ENCODE measurements at regions not wholly inside any gene's neighbourhood (a gene's known extent, or its start where the extent isn't known, plus 50 kb on each side); places are given as distances from the start of the nearest gene placed in this dataset.

- H3K4me2 ChIP-seq (ENCODE audit: insufficient read depth, low read length): peak overlapping the region; percentile 74
- ChIA-PET POLR2A (interaction anchor here (2.6 kb wide), 1 partner anchor 17 kb away, joined by 8 read pairs; no protein-coding TSS in a partner anchor), CTCF (ENCODE audit: low intra/inter-chr PET ratio) (no interaction called here)
- intact Hi-C loops (cut with micrococcal nuclease) (no loop called here), in situ Hi-C loops (cut with MboI) (no loop called here)
- no peaks in the 10 kb centered on the region for H3K9me1 ChIP-seq (ENCODE audit: control insufficient read depth, insufficient read depth, low read length)
- no peaks in the 10 kb centered on the region for H3K9me3 ChIP-seq (replicated peaks; ENCODE audit: control insufficient read depth, insufficient read depth, low read depth, low read length)
- peak; percentile 13 to 74 (median 37) for DNase-seq (ENCODE audit: extremely low read depth in 1 of 4, low spot score in 3 of 4)
- no peaks in the 10 kb centered on the region for H3K36me3 ChIP-seq (ENCODE audit: control insufficient read depth, insufficient read depth, low read length)
- peak; percentile 99 for ATAC-seq
- peak overlapping the region in 1 of 2 experiments; percentile 35; a peak in 2 of 4 replicates for H3K9ac ChIP-seq (ENCODE audit: insufficient read depth in 1 of 2, low read depth in 2 of 2, low read length in 2 of 2)
- H3K27ac ChIP-seq (ENCODE audit: extremely low read depth, low read depth, low read length): peak overlapping the region; percentile 50
- H3K4me1 ChIP-seq (replicated peaks in 1 of 2; ENCODE audit: control insufficient read depth in 2 of 2, insufficient read depth in 2 of 2, low read length in 2 of 2): peaks cover 0 to 7% of the 10 kb centered on the region in 2 experiments; a peak in 3 of 5 replicates
- H3K4me3 ChIP-seq: peak overlapping the region; percentile 10; the same call in 1 of the 2 replicates
- peak; percentile 97 for FAIRE-seq
- no peaks in the 10 kb centered on the region for H4K20me1 ChIP-seq (replicated peaks; ENCODE audit: control insufficient read depth, insufficient read depth, low read length)
- 5% methylated on average over 4 of the region's 4 CpGs for WGBS (ENCODE audit: insufficient coverage, low coverage, missing lambda C conversion rate)
- H2AFZ ChIP-seq (ENCODE audit: low read depth, low read length): peak overlapping the region; percentile 97
- no peaks in the 10 kb centered on the region for H3K79me2 ChIP-seq (ENCODE audit: control insufficient read depth, insufficient read depth, low read length)
- no TSS peak for BruUV-seq (replicated peaks)
- H3K27me3 ChIP-seq (ENCODE audit: control insufficient read depth in 2 of 2, insufficient read depth in 2 of 2, low read length in 2 of 2): no peaks in the 10 kb centered on the region
- TF ChIP-seq TCF7L2 (IDR thresholded peaks at IDR 0.05; ENCODE audit: low read depth, low read length) (peak; percentile 88), RREB1 (CRISPR knock-in tag; IDR thresholded peaks at IDR 0.05) (no peak), POLR2A (conservative IDR thresholded peaks at IDR 0.05) (peak; percentile 52; the same call in 1 of the 2 replicates), TOE1 (IDR thresholded peaks at IDR 0.05; ENCODE audit: borderline replicate concordance) (peak; percentile 96), TOE1 (CRISPR knock-in tag; IDR thresholded peaks at IDR 0.05; ENCODE audit: borderline replicate concordance, low read depth) (no peak), FOXM1 (IDR thresholded peaks at IDR 0.05; ENCODE audit: low read depth) (peak; percentile 38; the same call in 1 of the 2 replicates), FOXM1 (CRISPR knock-in tag; IDR thresholded peaks at IDR 0.05; ENCODE audit: low read depth) (no peak), FOXJ3 (CRISPR knock-in tag; IDR thresholded peaks at IDR 0.05) (no peak), ZNF583 (CRISPR knock-in tag; IDR thresholded peaks at IDR 0.05) (no peak), NUFIP1 (IDR thresholded peaks at IDR 0.05; ENCODE audit: partially characterized antibody) (peak; percentile 84), PRDM10 (IDR thresholded peaks at IDR 0.05; ENCODE audit: partially characterized antibody) (peak; percentile 100)
Measured at GRCh38 chrX:153245288-153245731, 66.2 kb downstream of the MAGEA1 start.

Measured in K562 (cell line).